ENCODE measurements at regions not wholly inside any gene's neighbourhood (a gene's known extent, or its start where the extent isn't known, plus 50 kb on each side); places are given as distances from the start of the nearest gene placed in this dataset.

- no peak overlapping the region for H3K4me3 Mint-ChIP-seq
- no peaks in the 10 kb centered on the region for H3K27me3 Mint-ChIP-seq
- no peaks in the 10 kb centered on the region for H3K36me3 Mint-ChIP-seq (ENCODE audit: low read depth)
- DNase-seq (no peak), ATAC-seq (no peak)
- peaks cover 3% of the 10 kb centered on the region for H3K9me3 Mint-ChIP-seq
- peaks cover 27% of the 10 kb centered on the region for H3K4me1 Mint-ChIP-seq
- no peak overlapping the region for H3K27ac Mint-ChIP-seq
Measured at GRCh38 chr5:110049816-110050215, 360.1 kb downstream of the MAN2A1 start.

DNA sequence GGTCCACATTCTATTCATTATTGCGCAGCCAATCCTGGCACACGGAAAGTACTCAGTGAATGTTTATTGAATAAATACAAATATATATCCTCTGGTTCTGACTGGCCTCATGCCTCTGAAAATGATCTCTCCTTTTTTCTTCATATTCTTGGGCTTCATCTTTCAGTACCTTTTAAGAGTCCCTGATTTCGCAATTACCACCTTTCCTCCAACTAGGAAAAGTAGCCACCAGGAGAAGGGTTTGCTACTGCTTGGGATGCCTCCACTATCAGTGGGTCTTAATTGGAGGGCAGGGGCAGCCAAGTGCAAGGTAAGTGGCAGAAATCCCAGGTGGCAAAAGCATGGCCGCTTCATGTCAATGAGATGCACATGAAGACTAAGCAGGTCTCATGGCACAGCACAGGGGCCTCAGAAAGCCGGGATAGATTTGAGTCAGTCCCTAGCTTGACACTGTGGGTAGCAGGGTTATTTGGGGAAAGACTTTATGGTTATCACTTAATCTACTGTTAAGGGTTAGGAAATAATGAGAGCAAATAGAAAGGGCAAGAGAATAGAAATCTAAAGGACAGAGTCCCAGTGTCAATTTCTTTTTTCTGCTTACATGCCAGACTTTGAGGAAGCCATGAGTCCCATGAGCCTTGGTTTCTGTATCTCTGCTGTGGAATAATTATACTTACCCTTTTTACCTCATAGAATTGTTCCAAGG, 361.1 kb downstream of the MAN2A1 start:
- Mint-ChIP-seq H3K27ac (no peak overlapping the region), H3K27me3 (no peaks in the 10 kb centered on the region), H3K36me3 (ENCODE audit: low read depth) (no peaks in the 10 kb centered on the region), H3K9me3 (no peaks in the 10 kb centered on the region), H3K4me3 (no peak overlapping the region), H3K4me1 (peaks cover 37% of the 10 kb centered on the region)
- ATAC-seq (no peak), DNase-seq (no peak)

DNA sequence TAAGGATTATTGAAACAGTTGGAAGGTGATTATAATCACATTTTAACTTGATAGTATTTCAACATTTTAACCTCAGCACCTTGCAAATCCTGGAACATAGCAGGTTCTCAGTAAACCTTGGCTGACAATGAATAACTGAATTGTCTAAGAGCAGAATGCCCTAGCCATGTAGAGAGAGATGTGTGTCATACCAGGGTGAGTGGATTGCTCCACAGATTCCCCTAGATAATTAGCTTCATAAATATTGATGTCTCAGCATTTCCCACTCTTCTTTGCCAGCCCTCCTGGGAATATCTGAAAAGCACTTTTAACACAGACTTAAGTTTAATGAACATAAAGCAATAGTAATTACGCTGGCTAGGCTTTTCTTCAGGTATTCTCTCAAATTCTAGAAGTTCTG, 363.5 kb downstream of the MAN2A1 start:
- Mint-ChIP-seq H3K27ac (no peak overlapping the region), H3K4me1 (peaks cover 40% of the 10 kb centered on the region)
- ATAC-seq, result no peak

GRCh38 chr5:110053824-110054223, 364.1 kb downstream of the MAN2A1 start:
- H3K27ac Mint-ChIP-seq, result peak overlapping the region; percentile 55
- no peaks in the 10 kb centered on the region for H3K9me3 Mint-ChIP-seq
- DNase-seq (no peak), ATAC-seq (no peak)
- H3K4me3 Mint-ChIP-seq, result no peak overlapping the region
- H3K36me3 Mint-ChIP-seq (ENCODE audit: low read depth), result no peaks in the 10 kb centered on the region
- H3K4me1 Mint-ChIP-seq, result peaks cover 40% of the 10 kb centered on the region
- no peaks in the 10 kb centered on the region for H3K27me3 Mint-ChIP-seq

More for the DNA sequence above, 363.5 kb downstream of the MAN2A1 start:
- no peak overlapping the region for H3K4me3 Mint-ChIP-seq
- H3K36me3 Mint-ChIP-seq (ENCODE audit: low read depth), result no peaks in the 10 kb centered on the region
- H3K9me3 Mint-ChIP-seq, result no peaks in the 10 kb centered on the region
- H3K27me3 Mint-ChIP-seq, result no peaks in the 10 kb centered on the region
- no peak for DNase-seq

GRCh38 chr5:110054240-110054639, 364.5 kb downstream of the MAN2A1 start:
- Mint-ChIP-seq H3K4me3 (no peak overlapping the region), H3K27ac (peak overlapping the region; percentile 55), H3K9me3 (no peaks in the 10 kb centered on the region), H3K4me1 (peaks cover 40% of the 10 kb centered on the region), H3K36me3 (ENCODE audit: low read depth) (no peaks in the 10 kb centered on the region), H3K27me3 (no peaks in the 10 kb centered on the region)
- DNase-seq, result peak; percentile 53
- ATAC-seq, result peak; percentile 75

DNA sequence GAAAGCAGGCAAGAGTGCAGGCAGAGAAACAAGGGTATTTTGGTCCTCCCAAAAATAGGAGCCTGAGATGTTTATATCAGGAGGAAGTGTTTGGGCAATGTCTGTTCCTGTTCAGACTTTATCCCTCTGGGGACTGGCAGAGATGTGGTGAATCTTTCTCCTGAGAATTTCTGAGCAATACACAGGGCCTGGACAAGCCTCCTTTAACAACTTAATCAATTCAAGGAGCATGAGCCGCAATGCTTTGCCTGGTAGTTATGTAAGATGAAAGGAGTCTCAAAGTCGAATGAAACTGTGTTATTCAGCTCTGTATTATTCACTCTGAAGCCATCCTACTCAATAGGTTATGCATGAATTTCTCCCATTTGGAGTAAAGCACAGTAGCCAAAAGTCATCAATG, 365.6 kb downstream of the MAN2A1 start:
- H3K9me3 Mint-ChIP-seq, result no peaks in the 10 kb centered on the region
- peaks cover 35% of the 10 kb centered on the region for H3K4me1 Mint-ChIP-seq
- no peak overlapping the region for H3K27ac Mint-ChIP-seq
- DNase-seq, result no peak
- H3K36me3 Mint-ChIP-seq (ENCODE audit: low read depth), result no peaks in the 10 kb centered on the region
- no peak overlapping the region for H3K4me3 Mint-ChIP-seq
- H3K27me3 Mint-ChIP-seq, result no peaks in the 10 kb centered on the region
- no peak for ATAC-seq

DNA sequence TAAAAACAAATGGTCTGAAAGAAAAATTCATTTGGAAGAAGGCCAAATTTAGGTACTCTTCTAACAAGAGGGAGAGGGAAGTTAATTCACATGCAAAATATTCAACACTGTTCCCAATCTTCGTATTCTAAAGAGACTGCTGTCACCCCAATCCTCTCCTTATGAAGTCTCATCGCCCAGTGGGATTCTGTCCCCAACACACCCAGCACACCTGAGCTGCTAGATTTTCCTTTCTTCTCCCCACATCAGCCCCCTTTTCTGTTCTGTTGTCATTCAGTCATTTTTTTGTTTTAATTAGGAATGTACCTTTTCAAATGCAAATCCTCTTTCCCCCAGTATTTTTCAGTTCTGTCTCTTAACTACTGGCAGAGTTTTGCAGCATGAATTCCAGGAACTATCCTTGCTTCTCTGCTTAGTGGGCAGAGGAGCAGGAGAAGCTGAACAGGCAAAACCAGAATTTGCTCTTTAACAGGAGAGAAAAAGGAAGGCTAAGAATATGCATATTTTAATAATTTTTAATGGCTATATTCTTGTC, 366.9 kb downstream of the MAN2A1 start:
- H3K27me3 Mint-ChIP-seq, result no peaks in the 10 kb centered on the region
- ATAC-seq, result no peak
- H3K27ac Mint-ChIP-seq, result no peak overlapping the region
- peaks cover 31% of the 10 kb centered on the region for H3K4me1 Mint-ChIP-seq
- H3K9me3 Mint-ChIP-seq, result no peaks in the 10 kb centered on the region
- no peak for DNase-seq
- H3K4me3 Mint-ChIP-seq, result no peak overlapping the region
- H3K36me3 Mint-ChIP-seq (ENCODE audit: low read depth), result no peaks in the 10 kb centered on the region

GRCh38 chr5:110058175-110058574, 368.4 kb downstream of the MAN2A1 start:
- Mint-ChIP-seq H3K4me1 (peaks cover 34% of the 10 kb centered on the region), H3K36me3 (ENCODE audit: low read depth) (no peaks in the 10 kb centered on the region), H3K27ac (no peak overlapping the region), H3K4me3 (no peak overlapping the region), H3K9me3 (no peaks in the 10 kb centered on the region), H3K27me3 (no peaks in the 10 kb centered on the region)
- DNase-seq, result no peak
- ATAC-seq, result no peak

DNA sequence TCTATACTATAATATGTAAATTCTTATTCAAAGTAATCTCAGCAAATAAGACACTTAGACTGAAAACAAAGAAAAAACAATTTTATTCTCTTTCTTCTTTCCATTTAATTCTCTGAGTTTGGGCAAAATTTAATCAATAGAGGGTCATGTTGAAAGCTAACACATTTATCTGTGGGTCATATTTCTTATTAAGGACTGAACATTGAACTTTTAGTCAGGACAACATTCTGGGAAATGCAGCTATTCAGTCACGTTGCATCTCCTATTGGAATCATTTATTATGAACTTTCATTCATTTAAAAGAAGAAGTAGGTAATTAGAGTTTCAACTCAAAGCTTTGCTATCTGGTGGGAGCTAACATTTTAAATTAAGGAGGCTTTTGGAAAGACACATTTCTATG, 372.5 kb downstream of the MAN2A1 start:
- Mint-ChIP-seq H3K36me3 (ENCODE audit: low read depth) (no peaks in the 10 kb centered on the region), H3K4me3 (no peak overlapping the region), H3K27ac (no peak overlapping the region), H3K4me1 (peaks cover 26% of the 10 kb centered on the region), H3K27me3 (no peaks in the 10 kb centered on the region), H3K9me3 (no peaks in the 10 kb centered on the region)
- ATAC-seq (no peak), DNase-seq (no peak)

GRCh38 chr5:110063640-110064602, 374.2 kb downstream of the MAN2A1 start:
- DNase-seq, result no peak
- Mint-ChIP-seq H3K27ac (no peak overlapping the region), H3K36me3 (ENCODE audit: low read depth) (peaks cover 3% of the 10 kb centered on the region), H3K27me3 (no peaks in the 10 kb centered on the region), H3K4me3 (no peak overlapping the region), H3K4me1 (peaks cover 30% of the 10 kb centered on the region), H3K9me3 (peaks cover 11% of the 10 kb centered on the region)
- peak; percentile 85 for ATAC-seq

DNA sequence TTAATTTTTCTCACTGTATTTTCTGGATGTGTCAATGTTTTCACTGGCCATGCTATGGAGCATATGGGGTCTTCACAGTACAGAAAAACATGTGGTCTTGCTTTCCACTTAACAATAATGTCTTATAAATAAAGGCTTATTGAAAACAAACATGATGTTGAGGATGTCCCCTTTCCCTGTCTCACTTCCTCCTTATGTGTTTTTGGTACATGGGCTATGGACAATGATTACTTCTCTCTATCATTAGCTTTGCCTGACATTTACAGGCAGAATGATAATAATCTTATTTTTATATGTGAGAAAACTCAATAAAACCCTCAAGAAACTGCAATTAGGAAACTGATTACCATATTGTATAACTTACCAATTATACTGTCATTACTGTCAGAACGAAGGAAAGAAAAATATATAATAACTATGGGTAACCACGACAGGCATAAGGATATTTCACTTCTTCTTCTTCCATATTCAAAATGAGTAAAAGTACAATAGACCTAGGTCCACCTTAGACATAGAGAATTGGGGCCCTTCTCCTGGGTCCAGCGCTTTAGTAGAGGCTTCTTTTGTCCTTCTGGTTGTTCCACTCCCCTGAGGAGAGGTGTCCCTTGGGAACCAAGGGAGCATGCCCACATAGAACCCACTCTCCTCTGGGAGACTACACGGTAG, 375.0 kb downstream of the MAN2A1 start:
- H3K27me3 Mint-ChIP-seq, result no peaks in the 10 kb centered on the region
- H3K9me3 Mint-ChIP-seq, result peaks cover 17% of the 10 kb centered on the region
- DNase-seq (no peak), ATAC-seq (no peak)
- H3K36me3 Mint-ChIP-seq (ENCODE audit: low read depth), result peaks cover 3% of the 10 kb centered on the region
- H3K27ac Mint-ChIP-seq, result no peak overlapping the region
- no peak overlapping the region for H3K4me3 Mint-ChIP-seq
- H3K4me1 Mint-ChIP-seq, result peaks cover 30% of the 10 kb centered on the region

- Mint-ChIP-seq H3K27me3 (no peaks in the 10 kb centered on the region), H3K36me3 (ENCODE audit: low read depth) (peaks cover 16% of the 10 kb centered on the region), H3K9me3 (peaks cover 56% of the 10 kb centered on the region), H3K4me1 (peaks cover 6% of the 10 kb centered on the region), H3K27ac (no peak overlapping the region), H3K4me3 (no peak overlapping the region)
- DNase-seq (no peak), ATAC-seq (no peak)
Measured at GRCh38 chr5:110070836-110071235, 381.1 kb downstream of the MAN2A1 start.

DNA sequence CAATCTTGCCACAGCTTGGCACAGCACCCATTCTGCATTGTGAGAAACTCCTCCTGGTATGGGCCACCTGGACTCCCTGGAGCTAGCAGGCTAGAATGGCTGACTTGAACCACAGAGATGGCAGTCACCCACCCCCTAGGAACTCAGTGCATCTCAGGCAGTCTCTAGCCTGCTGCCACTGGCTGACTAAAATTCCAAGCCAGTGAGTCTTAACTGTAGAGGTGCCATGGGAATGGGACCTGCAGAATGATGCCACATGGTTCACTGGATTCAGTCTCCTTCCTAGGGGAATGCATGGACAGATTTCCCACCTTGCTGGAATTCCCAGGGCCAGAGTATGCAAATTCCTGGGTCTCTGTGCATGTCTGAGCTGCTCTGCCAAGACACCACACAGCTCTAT, 382.9 kb downstream of the MAN2A1 start:
- peaks cover 58% of the 10 kb centered on the region for H3K9me3 Mint-ChIP-seq
- H3K27ac Mint-ChIP-seq, result no peak overlapping the region
- H3K36me3 Mint-ChIP-seq (ENCODE audit: low read depth), result peaks cover 14% of the 10 kb centered on the region
- no peaks in the 10 kb centered on the region for H3K27me3 Mint-ChIP-seq
- DNase-seq (no peak), ATAC-seq (no peak)
- no peak overlapping the region for H3K4me3 Mint-ChIP-seq
- peaks cover 6% of the 10 kb centered on the region for H3K4me1 Mint-ChIP-seq

GRCh38 chr5:110073534-110073933, 383.8 kb downstream of the MAN2A1 start:
- H3K4me1 Mint-ChIP-seq, result peaks cover 6% of the 10 kb centered on the region
- H3K4me3 Mint-ChIP-seq, result no peak overlapping the region
- DNase-seq, result no peak
- H3K9me3 Mint-ChIP-seq, result peaks cover 53% of the 10 kb centered on the region
- H3K27me3 Mint-ChIP-seq, result no peaks in the 10 kb centered on the region
- H3K36me3 Mint-ChIP-seq (ENCODE audit: low read depth), result peaks cover 14% of the 10 kb centered on the region
- H3K27ac Mint-ChIP-seq, result no peak overlapping the region
- ATAC-seq, result no peak

All from activated naive CD8-positive, alpha-beta T cell treated with anti-CD3 and anti-CD28 coated beads, Interleukin-2, amount 50 U/mL, for 24 hours (primary cell).